ENCODE measurements at regions not wholly inside any gene's neighbourhood (a gene's known extent, or its start where the extent isn't known, plus 50 kb on each side); places are given as distances from the start of the nearest gene placed in this dataset.

- POLR2A ChIA-PET = no interaction called here
- H3K9me3 Mint-ChIP-seq = peaks cover 24% of the 10 kb centered on the region
- H3K27me3 Mint-ChIP-seq (ENCODE audit: low read depth) = peaks cover 7% of the 10 kb centered on the region
- no peak overlapping the region for H3K27ac Mint-ChIP-seq
- CTCF ChIA-PET = no interaction called here
- TF ChIP-seq USF1 (CRISPR knock-in tag; IDR thresholded peaks at IDR 0.05) (no peak), ZNF281 (CRISPR knock-in tag; IDR thresholded peaks at IDR 0.05) (no peak), KAT7 (CRISPR knock-in tag; IDR thresholded peaks at IDR 0.05; ENCODE audit: borderline replicate concordance) (no peak)
- H3K4me3 Mint-ChIP-seq = no peak overlapping the region
- DNase-seq (ENCODE audit: low spot score) (no peak), ATAC-seq (no peak)
- H3K4me1 Mint-ChIP-seq = no peaks in the 10 kb centered on the region
- peaks cover 32% of the 10 kb centered on the region for H3K36me3 Mint-ChIP-seq
Observed at GRCh38 chr16:35748621-35749252, 2289.3 kb downstream of the TP53TG3F start.

- Mint-ChIP-seq H3K4me3 (no peak overlapping the region), H3K36me3 (peaks cover 24% of the 10 kb centered on the region), H3K4me1 (no peaks in the 10 kb centered on the region), H3K9me3 (peaks cover 17% of the 10 kb centered on the region), H3K27me3 (ENCODE audit: low read depth) (peaks cover 7% of the 10 kb centered on the region), H3K27ac (no peak overlapping the region)
- POLR2A ChIA-PET = no interaction called here
- no peak for ATAC-seq
- CTCF ChIA-PET = no interaction called here
- DNase-seq (ENCODE audit: low spot score) = no peak
- TF ChIP-seq USF2 (CRISPR knock-in tag; IDR thresholded peaks at IDR 0.05) (no peak), NFE2L1 (CRISPR knock-in tag; IDR thresholded peaks at IDR 0.05) (no peak), ZNF232 (CRISPR knock-in tag; IDR thresholded peaks at IDR 0.05) (no peak)
Observed at GRCh38 chr16:35749253-35750141, 2290.1 kb downstream of the TP53TG3F start.

GRCh38 chr16:35750157-35750689 is 2290.8 kb downstream of the TP53TG3F start:
- no peak for DNase-seq (ENCODE audit: low spot score)
- no peaks in the 10 kb centered on the region for H3K4me1 Mint-ChIP-seq
- peaks cover 4% of the 10 kb centered on the region for H3K27me3 Mint-ChIP-seq (ENCODE audit: low read depth)
- no peak overlapping the region for H3K4me3 Mint-ChIP-seq
- peaks cover 15% of the 10 kb centered on the region for H3K9me3 Mint-ChIP-seq
- TF ChIP-seq ATF2 (CRISPR knock-in tag; IDR thresholded peaks at IDR 0.05; ENCODE audit: borderline replicate concordance, low read depth) = no peak
- no peak for TF ChIP-seq E2F5 (CRISPR knock-in tag; IDR thresholded peaks at IDR 0.05)
- TF ChIP-seq RELA (CRISPR knock-in tag; IDR thresholded peaks at IDR 0.05; ENCODE audit: borderline replicate concordance) = no peak
- TF ChIP-seq ELF4 (CRISPR knock-in tag; IDR thresholded peaks at IDR 0.05; ENCODE audit: low read depth) = no peak
- TF ChIP-seq PRRX2 (CRISPR knock-in tag; IDR thresholded peaks at IDR 0.05) = no peak
- no peak for TF ChIP-seq SMAD4 (CRISPR knock-in tag; IDR thresholded peaks at IDR 0.05)
- no peak for TF ChIP-seq ZNF219 (CRISPR knock-in tag; IDR thresholded peaks at IDR 0.05; ENCODE audit: borderline replicate concordance)
- TF ChIP-seq ERG (CRISPR knock-in tag; IDR thresholded peaks at IDR 0.05) = no peak
- CTCF ChIA-PET = no interaction called here
- no peak overlapping the region for H3K27ac Mint-ChIP-seq
- no peak for ATAC-seq
- H3K36me3 Mint-ChIP-seq = peaks cover 18% of the 10 kb centered on the region
- POLR2A ChIA-PET = no interaction called here

Measured in WTC11 (cell line).